Astrocyte (in vitro differentiated cells and primary cell): ENCODE measurements at regions not wholly inside any gene's neighbourhood (a gene's known extent, or its start where the extent isn't known, plus 50 kb on each side); places are given as distances from the start of the nearest gene placed in this dataset.

ENCODE experiments used
- CTCF ChIP-seq: IDR thresholded peaks from 2 replicates; pipeline ENCODE4 v1.5.1; 2011; ENCODE audit warnings: low read depth, mild to moderate bottlenecking, inconsistent platforms, low read length, moderate library complexity; ENCODE audit not compliant: insufficient read depth
- EZH2 ChIP-seq: IDR thresholded peaks from 2 replicates; pipeline ENCODE4 v1.6.1; 2012; ENCODE audit warnings: mild to moderate bottlenecking, low read length, inconsistent platforms; ENCODE audit not compliant: insufficient read depth

GRCh38 chr15:95291898-95292472, 1038.5 kb upstream of the NR2F2 start:
- TF ChIP-seq CTCF (peak; percentile 68), EZH2 (no peak)
